SH-SY5Y (cell line): ENCODE measurements at regions not wholly inside any gene's neighbourhood (a gene's known extent, or its start where the extent isn't known, plus 50 kb on each side); places are given as distances from the start of the nearest gene placed in this dataset.

Experiments used
- GATA2 ChIP-seq: IDR thresholded peaks from 2 replicates; pipeline ENCODE4 v1.6.1; 2011; ENCODE audit warnings: mild to moderate bottlenecking, low read depth, low read length
- GATA3 ChIP-seq: IDR thresholded peaks from 2 replicates; pipeline ENCODE4 v1.6.1; 2011; ENCODE audit warnings: low read depth, mild to moderate bottlenecking, low read length, moderate library complexity

- TF ChIP-seq GATA2: no peak
- no peak for TF ChIP-seq GATA3
These were observed 662.9 kb upstream of the ID2 start for GRCh38 chr2:8018956-8019355.

- TF ChIP-seq GATA2 (no peak), GATA3 (no peak)
These were observed 661.9 kb upstream of the ID2 start for GRCh38 chr2:8019934-8020333.

GRCh38 chr2:8021921-8022320, 659.9 kb upstream of the ID2 start:
- TF ChIP-seq GATA2 (no peak), GATA3 (no peak)

GRCh38 chr2:8022908-8023640, 658.8 kb upstream of the ID2 start:
- TF ChIP-seq GATA3: no peak
- no peak for TF ChIP-seq GATA2

DNA sequence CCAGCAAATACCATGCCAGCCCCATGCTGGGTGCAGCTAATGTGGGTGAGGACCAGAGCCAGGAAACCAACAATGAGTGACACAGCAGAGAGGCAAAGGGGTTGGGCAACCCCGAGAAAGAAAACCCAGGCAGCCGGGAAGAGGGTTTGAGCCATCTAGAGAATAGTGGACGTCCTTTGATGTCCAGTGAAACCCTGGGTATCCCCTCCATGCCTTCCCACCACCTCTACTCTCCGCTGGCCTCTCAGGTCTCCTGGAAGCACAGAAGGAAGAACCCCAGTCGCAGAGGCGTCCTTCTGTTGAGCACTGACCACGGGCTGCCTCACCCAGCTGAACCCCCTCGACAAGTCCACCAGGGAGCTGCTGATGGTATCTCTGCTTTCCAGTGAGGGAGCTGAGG, 657.4 kb upstream of the ID2 start:
- no peak for TF ChIP-seq GATA2
- TF ChIP-seq GATA3: no peak

DNA sequence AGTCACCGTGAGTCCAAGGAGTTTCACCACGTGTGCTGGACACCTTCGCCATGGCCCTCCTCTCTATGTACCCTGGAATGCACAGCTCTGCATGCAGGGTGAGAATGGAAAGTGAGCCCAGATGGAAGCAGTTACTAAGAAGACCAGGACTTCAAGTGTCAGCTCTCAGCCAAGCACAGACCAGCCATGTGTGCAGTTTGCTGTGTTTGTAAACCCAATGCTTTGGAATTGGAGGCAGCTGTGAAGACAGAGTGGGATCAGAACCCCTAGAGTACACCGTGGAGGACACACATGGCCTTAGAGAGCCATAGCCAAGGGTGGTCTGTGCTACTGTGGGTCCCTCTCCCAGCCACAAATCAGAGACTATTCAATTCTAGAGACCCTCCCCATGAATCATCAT, 655.5 kb upstream of the ID2 start:
- TF ChIP-seq GATA3 (no peak), GATA2 (no peak)

GRCh38 chr2:8027387-8027786, 654.5 kb upstream of the ID2 start:
- TF ChIP-seq GATA3 (no peak), GATA2 (no peak)

DNA sequence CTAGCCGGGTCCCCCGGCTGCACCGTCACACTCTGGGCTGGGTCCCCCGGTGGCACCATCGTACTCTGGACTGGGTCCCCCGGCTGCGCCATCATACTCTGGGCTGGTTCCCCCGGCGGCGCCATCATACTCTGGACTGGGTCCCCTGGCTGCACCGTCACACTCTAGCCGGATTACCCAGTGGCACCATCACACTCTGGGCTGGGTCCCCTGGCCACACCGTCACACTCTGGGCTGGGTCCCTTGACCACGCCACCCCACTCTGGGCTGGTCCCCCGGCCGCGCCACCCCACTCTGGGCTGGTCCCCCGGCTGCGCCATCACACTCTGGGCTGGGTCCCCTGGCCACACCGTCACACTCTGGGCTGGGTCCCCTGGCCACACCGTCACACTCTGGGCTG, 653.8 kb upstream of the ID2 start:
- no peak for TF ChIP-seq GATA2

DNA sequence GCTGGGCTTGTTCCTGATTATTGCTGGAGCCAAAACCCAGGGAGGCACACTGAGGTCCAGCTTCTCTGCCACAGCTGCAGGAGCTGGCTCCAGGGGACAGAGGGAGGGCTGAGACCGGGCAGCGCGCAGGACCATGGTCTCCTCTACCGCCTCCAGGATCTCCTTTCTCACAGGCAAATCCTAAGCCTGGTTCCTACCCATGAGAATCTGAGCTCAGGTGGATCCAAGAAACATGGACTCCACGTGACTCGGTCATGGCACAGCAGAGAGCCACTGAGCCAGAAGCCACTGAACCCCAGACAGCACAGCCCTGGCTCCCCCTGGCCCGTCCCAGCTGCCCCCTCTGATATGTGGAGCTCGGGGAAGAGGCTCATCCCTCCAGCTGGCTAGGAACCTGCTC, 653.4 kb upstream of the ID2 start:
- no peak for TF ChIP-seq GATA3
- TF ChIP-seq GATA2: no peak

DNA sequence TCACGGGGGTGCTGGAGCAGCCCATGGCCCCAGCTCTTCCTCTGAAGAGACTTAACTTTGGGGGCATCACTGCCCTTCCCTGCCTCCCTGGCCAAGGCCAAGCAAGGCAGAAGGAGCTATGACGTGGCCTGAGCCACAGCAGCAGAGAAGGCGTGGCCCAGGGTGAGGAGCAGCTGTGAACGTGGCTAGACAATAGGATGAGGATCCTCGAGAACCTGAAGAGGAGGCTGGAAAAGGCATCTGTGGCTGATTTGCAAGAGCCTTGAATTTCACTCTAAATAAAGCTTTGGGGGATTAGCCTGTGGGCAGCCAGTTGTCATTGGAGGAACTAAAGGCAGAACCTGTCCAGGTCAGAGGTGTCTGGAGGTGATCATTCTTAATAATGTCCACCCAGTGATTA, 652.9 kb upstream of the ID2 start:
- TF ChIP-seq GATA2 (no peak), GATA3 (no peak)

- TF ChIP-seq GATA3 (no peak), GATA2 (no peak)
These were observed 651.1 kb upstream of the ID2 start for GRCh38 chr2:8030573-8031303.

DNA sequence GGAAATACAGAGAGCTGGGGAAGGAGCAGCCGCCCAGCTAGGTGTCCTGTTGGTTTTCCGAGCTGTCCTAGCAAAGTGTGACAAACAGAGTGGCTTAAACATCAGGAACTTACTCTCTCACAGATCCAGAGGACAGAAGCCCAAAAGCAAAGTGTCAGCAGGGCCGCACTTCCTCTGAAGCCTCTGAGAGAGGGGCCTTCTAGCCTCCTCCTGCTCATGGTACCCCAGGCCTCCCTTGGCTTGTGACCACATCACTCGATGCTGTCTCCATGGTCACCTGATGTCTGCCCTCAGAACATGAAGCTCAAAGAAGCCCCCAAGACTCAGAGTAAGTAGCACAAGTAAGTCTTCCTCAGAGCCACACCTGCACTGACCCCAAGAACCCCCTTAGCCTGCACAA, 650.5 kb upstream of the ID2 start:
- TF ChIP-seq GATA2 (no peak), GATA3 (no peak)

GRCh38 chr2:8033546-8034096, 648.2 kb upstream of the ID2 start:
- TF ChIP-seq GATA3 (no peak), GATA2 (no peak)

GRCh38 chr2:8036366-8036765, 645.5 kb upstream of the ID2 start:
- no peak for TF ChIP-seq GATA2
- no peak for TF ChIP-seq GATA3

- no peak for TF ChIP-seq GATA3
- no peak for TF ChIP-seq GATA2
These were observed 642.1 kb upstream of the ID2 start for GRCh38 chr2:8039732-8040131.

GRCh38 chr2:8043295-8043694, 638.6 kb upstream of the ID2 start:
- TF ChIP-seq GATA2 (no peak), GATA3 (no peak)
